Sigmoid colon (tissue), 6 donors: ENCODE measurements at regions not wholly inside any gene's neighbourhood (a gene's known extent, or its start where the extent isn't known, plus 50 kb on each side); places are given as distances from the start of the nearest gene placed in this dataset.

ENCODE experiments used
- DNase-seq: peaks from one replicate; pipeline ENCODE4 v3.0.0-alpha.2; 2019
- H3K27ac ChIP-seq, 4 donors: fragments of 200-600 bp; sonication (generic); one replicate each; pipeline ENCODE4 v1.5.1; 2016 to 2019; ENCODE audit warnings: mild to moderate bottlenecking in 1 of 4
- H3K27me3 ChIP-seq, 3 donors: fragments of 200-600 bp; sonication (generic); one replicate each; pipeline ENCODE4 v1.5.1; 2019; ENCODE audit warnings: mild to moderate bottlenecking in 1 of 3
- H3K36me3 ChIP-seq, 4 donors: fragments of 200-600 bp; sonication (generic); one replicate each; pipeline ENCODE4 v1.5.1; 2016 to 2019
- H3K4me1 ChIP-seq, 4 donors: fragments of 200-600 bp; sonication (generic); one replicate each; pipeline ENCODE4 v1.5.1; 2017 to 2019
- H3K4me3 ChIP-seq, 4 donors: fragments of 200-600 bp; sonication (generic); one replicate each; pipeline ENCODE4 v1.5.1; 2017 to 2019; ENCODE audit warnings: mild to moderate bottlenecking in 2 of 4, moderate library complexity in 1 of 4
- H3K9me3 ChIP-seq, 4 donors: fragments of 200-600 bp in 3 of 4; sonication (generic) in 3 of 4; one replicate each; pipeline versions ENCODE4 v1.5.1 to v1.6.1; 2013 to 2019
- EP300 ChIP-seq, 4 donors: sonication (generic); formaldehyde crosslinking; IDR thresholded peaks; one replicate each; pipeline ENCODE4 v1.6.1; 2017; ENCODE audit warnings: antibody characterized with exemption in 4 of 4
- POLR2A ChIP-seq, 2 donors: fragments of 450-650 bp; IDR thresholded peaks; one replicate each; pipeline ENCODE4 v1.6.1; 2016; ENCODE audit warnings: antibody characterized with exemption in 2 of 2, mild to moderate bottlenecking in 2 of 2, moderate library complexity in 2 of 2
- POLR2AphosphoS5 ChIP-seq, 4 donors: sonication (generic); formaldehyde crosslinking; IDR thresholded peaks; one replicate each; pipeline ENCODE4 v1.6.1; 2017; ENCODE audit warnings: antibody characterized with exemption in 4 of 4
- WGBS, 2 donors: extraction: QIAGEN DNeasy Blood & Tissue Kit; methylation state at CpG; one replicate each; pipeline ENCODE4 v1.1.7; 2013; 5-methylcytosine and 5-hydroxymethylcytosine counted together
- intact Hi-C: fragments of 100-400 bp; cut with DNase I; formaldehyde crosslinking; loops from one replicate; pipeline ENCODE4 v1.15.1; 2023
- TF ChIP-seq, protein P1 (sequence below), 4 experiments: fragments of 450-650 bp in 3 of 4; fragments of 200-600 bp in 1 of 4; IDR thresholded peaks; one replicate each; pipeline ENCODE4 v1.5.1; 2016 to 2019; ENCODE audit warnings: antibody characterized with exemption in 4 of 4, mild to moderate bottlenecking in 3 of 4, moderate library complexity in 2 of 4
- donor health status: healthy with polysubstance abuse.
- donor health status: healthy.

DNA sequence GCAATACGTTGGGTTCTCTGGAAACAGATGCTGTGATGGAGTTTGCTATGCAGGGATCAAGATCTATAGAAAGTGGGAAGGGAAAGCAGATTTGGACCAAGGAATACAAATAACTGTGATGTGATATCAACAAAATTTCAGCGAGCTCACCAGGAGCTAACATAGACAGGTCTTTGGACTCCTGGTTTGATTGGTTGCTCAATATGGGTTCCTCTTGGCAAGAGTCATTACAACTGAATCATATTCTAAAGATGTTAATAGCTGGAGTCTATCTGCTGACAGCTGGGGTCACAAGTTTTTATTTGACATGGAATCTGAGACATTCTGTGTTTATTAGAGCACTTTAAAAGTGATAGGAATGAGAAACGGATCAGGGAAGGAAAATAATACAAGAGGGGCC lies 637.6 kb upstream of the GNPDA2 start:
- Histone ChIP-seq H3K4me3 (no peak overlapping the region), H3K36me3 (no peaks in the 10 kb centered on the region), H3K27me3 (no peaks in the 10 kb centered on the region), H3K27ac (no peak overlapping the region), H3K4me1 (no peaks in the 10 kb centered on the region), H3K9me3 (peaks cover 0 to 5% (median 2%) of the 10 kb centered on the region in 4 donors)
- 72 to 81% methylated on average over 3 of the region's 3 CpGs for WGBS, 2 donors
- TF ChIP-seq POLR2A (IDR thresholded peaks at IDR 0.05), result no peak
- TF ChIP-seq POLR2AphosphoS5 (IDR thresholded peaks at IDR 0.05), result no peak
- TF ChIP-seq, protein P1, sequence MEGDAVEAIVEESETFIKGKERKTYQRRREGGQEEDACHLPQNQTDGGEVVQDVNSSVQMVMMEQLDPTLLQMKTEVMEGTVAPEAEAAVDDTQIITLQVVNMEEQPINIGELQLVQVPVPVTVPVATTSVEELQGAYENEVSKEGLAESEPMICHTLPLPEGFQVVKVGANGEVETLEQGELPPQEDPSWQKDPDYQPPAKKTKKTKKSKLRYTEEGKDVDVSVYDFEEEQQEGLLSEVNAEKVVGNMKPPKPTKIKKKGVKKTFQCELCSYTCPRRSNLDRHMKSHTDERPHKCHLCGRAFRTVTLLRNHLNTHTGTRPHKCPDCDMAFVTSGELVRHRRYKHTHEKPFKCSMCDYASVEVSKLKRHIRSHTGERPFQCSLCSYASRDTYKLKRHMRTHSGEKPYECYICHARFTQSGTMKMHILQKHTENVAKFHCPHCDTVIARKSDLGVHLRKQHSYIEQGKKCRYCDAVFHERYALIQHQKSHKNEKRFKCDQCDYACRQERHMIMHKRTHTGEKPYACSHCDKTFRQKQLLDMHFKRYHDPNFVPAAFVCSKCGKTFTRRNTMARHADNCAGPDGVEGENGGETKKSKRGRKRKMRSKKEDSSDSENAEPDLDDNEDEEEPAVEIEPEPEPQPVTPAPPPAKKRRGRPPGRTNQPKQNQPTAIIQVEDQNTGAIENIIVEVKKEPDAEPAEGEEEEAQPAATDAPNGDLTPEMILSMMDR (IDR thresholded peaks at IDR 0.05), result no peak
- TF ChIP-seq EP300 (IDR thresholded peaks at IDR 0.05), result no peak
- DNase-seq, result no peak
- intact Hi-C loops, result no loop called here

DNA sequence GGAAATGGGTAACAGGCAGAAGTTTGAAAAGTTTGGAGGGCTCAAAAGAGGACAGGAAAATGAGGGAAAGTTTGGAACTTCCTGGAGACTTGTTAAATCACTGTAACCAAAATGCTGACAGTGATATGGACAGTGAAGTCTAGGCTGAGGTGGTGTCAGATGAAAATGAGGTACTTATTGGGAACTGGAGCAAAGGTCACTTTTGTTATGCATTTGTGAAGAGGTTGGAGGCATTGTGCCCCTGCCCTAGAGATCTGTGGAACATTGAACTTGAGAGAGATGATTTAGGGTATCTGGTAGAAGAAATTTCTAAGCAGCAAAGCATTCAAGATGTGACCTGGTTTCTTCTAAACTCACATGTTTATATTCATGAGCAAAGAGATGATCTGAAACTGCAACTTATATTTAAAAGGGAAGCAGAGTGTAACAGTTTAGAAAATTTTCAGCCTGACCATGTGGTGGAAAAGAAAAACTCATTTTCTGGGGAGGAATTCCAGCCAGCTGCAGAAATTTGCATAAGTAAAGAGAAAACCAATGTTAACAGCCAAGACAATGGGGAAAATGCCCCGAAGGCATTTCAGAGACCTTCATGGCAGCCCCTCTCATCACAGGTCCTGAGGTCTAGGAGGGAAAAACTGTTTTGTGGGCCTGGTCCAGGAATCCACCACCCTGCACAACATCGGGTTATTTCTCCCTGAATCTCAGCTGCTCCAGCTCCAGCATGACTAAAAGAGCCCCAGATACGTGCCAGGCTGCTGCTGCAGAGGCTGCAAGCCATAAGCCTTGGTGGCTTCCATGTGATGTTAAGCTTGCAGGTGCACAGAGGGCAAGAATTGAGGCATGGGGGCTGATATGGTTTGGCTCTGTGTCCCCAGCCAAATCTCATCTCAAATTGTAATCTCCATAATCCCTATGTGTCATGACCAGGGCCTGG lies 632.5 kb upstream of the GNPDA2 start:
- Histone ChIP-seq H3K27me3 (no peaks in the 10 kb centered on the region), H3K27ac (no peak overlapping the region), H3K9me3 (peaks cover 0 to 5% (median 2%) of the 10 kb centered on the region in 4 donors), H3K36me3 (no peaks in the 10 kb centered on the region), H3K4me1 (no peaks in the 10 kb centered on the region), H3K4me3 (no peak overlapping the region)
- WGBS, 2 donors, result 72 to 86% methylated on average over 3 of the region's 3 CpGs
- DNase-seq, result no peak
- TF ChIP-seq POLR2AphosphoS5 (IDR thresholded peaks at IDR 0.05) (no peak), EP300 (IDR thresholded peaks at IDR 0.05) (no peak), POLR2A (IDR thresholded peaks at IDR 0.05) (no peak)
- TF ChIP-seq, protein P1 (IDR thresholded peaks at IDR 0.05), result no peak
- intact Hi-C loops, result no loop called here

DNA sequence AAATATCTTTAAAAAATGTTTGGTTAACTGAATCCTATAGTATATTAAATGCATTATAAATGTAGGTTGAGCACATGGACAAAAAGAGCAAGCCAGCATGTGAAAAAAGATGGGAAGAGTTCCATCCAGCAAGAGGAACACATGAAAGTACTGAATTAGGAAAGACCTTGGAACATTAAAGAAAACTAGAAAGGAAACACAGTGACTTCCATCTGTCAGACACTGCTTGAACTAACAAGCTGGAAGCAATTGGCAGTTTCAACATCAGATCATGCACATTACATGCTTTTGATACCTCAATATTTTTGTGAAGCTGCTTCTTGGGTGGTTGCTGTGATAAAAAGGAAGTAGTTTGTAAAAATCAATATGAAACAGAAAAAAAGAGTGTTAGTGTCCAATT lies 626.8 kb upstream of the GNPDA2 start:
- TF ChIP-seq EP300 (IDR thresholded peaks at IDR 0.05) (no peak), POLR2AphosphoS5 (IDR thresholded peaks at IDR 0.05) (no peak), POLR2A (IDR thresholded peaks at IDR 0.05) (no peak)
- TF ChIP-seq, protein P1 (IDR thresholded peaks at IDR 0.05), result no peak
- Histone ChIP-seq H3K4me1 (peaks cover 0 to 7% (median 0%) of the 10 kb centered on the region in 4 donors), H3K27me3 (no peaks in the 10 kb centered on the region), H3K36me3 (no peaks in the 10 kb centered on the region), H3K27ac (no peak overlapping the region), H3K4me3 (no peak overlapping the region), H3K9me3 (no peaks in the 10 kb centered on the region)
- intact Hi-C loops, result no loop called here
- no peak for DNase-seq

DNA sequence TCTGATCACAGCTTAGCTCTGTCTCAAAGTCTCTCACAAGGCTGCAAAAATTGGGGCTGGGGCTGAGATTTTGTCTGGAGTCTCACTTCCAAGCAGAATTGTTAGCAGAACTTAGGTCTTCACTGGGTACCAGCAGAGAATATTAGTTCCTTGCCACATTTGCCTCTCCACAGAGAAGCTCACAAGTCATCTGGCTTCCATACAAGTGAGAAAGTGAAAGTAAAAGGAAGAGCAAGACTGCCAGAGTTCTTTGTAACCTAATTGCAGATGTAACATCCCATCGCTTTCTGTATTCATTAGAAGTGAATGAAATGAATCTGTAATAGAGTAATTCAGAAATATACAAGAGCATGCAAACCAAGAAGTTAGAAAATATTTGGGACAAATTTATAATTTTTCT lies 624.1 kb upstream of the GNPDA2 start:
- peaks cover 0 to 7% (median 0%) of the 10 kb centered on the region in 4 donors for H3K4me1 ChIP-seq
- WGBS, 2 donors, result 10 to 21% methylated on average over 1 of the region's 1 CpG
- H3K36me3 ChIP-seq, result no peaks in the 10 kb centered on the region
- H3K27me3 ChIP-seq, result no peaks in the 10 kb centered on the region
- no peaks in the 10 kb centered on the region for H3K9me3 ChIP-seq
- no peak for TF ChIP-seq POLR2A (IDR thresholded peaks at IDR 0.05)
- no peak for TF ChIP-seq EP300 (IDR thresholded peaks at IDR 0.05)
- TF ChIP-seq, protein P1 (IDR thresholded peaks at IDR 0.05), result no peak
- TF ChIP-seq POLR2AphosphoS5 (IDR thresholded peaks at IDR 0.05), result no peak
- peak overlapping the region in 2 of 4 donors; percentile 15 to 30 for H3K27ac ChIP-seq
- intact Hi-C loops, result no loop called here
- no peak for DNase-seq
- H3K4me3 ChIP-seq, result peak overlapping the region; percentile 3 to 38 (median 27)
